K562 (cell line): ENCODE measurements at regions not wholly inside any gene's neighbourhood (a gene's known extent, or its start where the extent isn't known, plus 50 kb on each side); places are given as distances from the start of the nearest gene placed in this dataset.

Experiments
- BACH1 ChIP-seq: fragments of 200-800 bp; sonication (Bioruptor generic); IDR thresholded peaks from 2 replicates; pipeline ENCODE4 v1.6.1; 2016; ENCODE audit warnings: missing genetic modification characterization, missing compliant biosample characterization
- DPF2 ChIP-seq: fragments of 450-650 bp; IDR thresholded peaks from 2 replicates; pipeline ENCODE4 v1.6.1; 2016
- ESRRB ChIP-seq: fragments of 250-450 bp; sonication (Bioruptor Pico); IDR thresholded peaks from 2 replicates; pipeline ENCODE4 v1.5.0; 2020; ENCODE audit warnings: mild to moderate bottlenecking, moderate library complexity, borderline replicate concordance
- FOS ChIP-seq: IDR thresholded peaks from 3 replicates; pipeline ENCODE4 v1.6.1; 2011; ENCODE audit not compliant: insufficient read length; ENCODE audit errors: extremely low read depth
- FOXA3 ChIP-seq, 2 experiments: fragments of 450-650 bp in 1 of 2; sonication (generic) in 1 of 2; formaldehyde crosslinking; IDR thresholded peaks in 1 of 2; conservative IDR thresholded peaks in 1 of 2; 2 replicates each; pipeline versions ENCODE4 v1.4.0 to v1.8.0; 2020 to 2022; ENCODE audit warnings: mild to moderate bottlenecking in 2 of 2, missing genetic modification reagents in 1 of 2
- FOXM1 ChIP-seq, 2 experiments: fragments of 450-650 bp in 1 of 2; sonication (generic) in 1 of 2; formaldehyde crosslinking in 1 of 2; IDR thresholded peaks; 2 replicates each; pipeline versions ENCODE4 v1.6.1 to v1.9.0; 2017 to 2022; ENCODE audit warnings: low read depth in 2 of 2, mild to moderate bottlenecking in 2 of 2, missing genetic modification reagents in 1 of 2, moderate library complexity in 1 of 2
- MTF1 ChIP-seq: fragments of 250-450 bp; sonication (Bioruptor Pico); IDR thresholded peaks from 2 replicates; pipeline ENCODE4 v1.9.0; 2021; ENCODE audit warnings: moderate library complexity, mild to moderate bottlenecking, inconsistent platforms, borderline replicate concordance
- NCOA4 ChIP-seq: fragments of 450-650 bp; IDR thresholded peaks from 2 replicates; pipeline ENCODE4 v1.6.1; 2018; ENCODE audit warnings: mild to moderate bottlenecking; ENCODE audit not compliant: partially characterized antibody
- NFIX ChIP-seq: fragments of 250-450 bp; sonication (Bioruptor Pico); IDR thresholded peaks from 2 replicates; pipeline ENCODE4 v1.4.0; 2020; ENCODE audit warnings: low read depth, mild to moderate bottlenecking, moderate library complexity
- NFRKB ChIP-seq: fragments of 450-650 bp; IDR thresholded peaks from 2 replicates; pipeline ENCODE4 v1.6.1; 2016; ENCODE audit warnings: low read depth
- NFYB ChIP-seq: IDR thresholded peaks from 2 replicates; pipeline ENCODE4 v1.6.1; 2011; ENCODE audit warnings: mild to moderate bottlenecking, moderate library complexity; ENCODE audit not compliant: insufficient read length; ENCODE audit errors: extremely low read depth
- PTTG1 ChIP-seq: fragments of 450-650 bp; IDR thresholded peaks from 2 replicates; pipeline ENCODE4 v1.6.1; 2016; ENCODE audit warnings: low read depth, mild to moderate bottlenecking, missing genetic modification characterization, missing compliant biosample characterization
- RB1 ChIP-seq: fragments of 450-650 bp; IDR thresholded peaks from 2 replicates; pipeline ENCODE4 v1.6.1; 2017; ENCODE audit warnings: low read depth, mild to moderate bottlenecking
- SIX5 ChIP-seq, 2 experiments: IDR thresholded peaks; 2 replicates each; pipeline ENCODE4 v1.6.1; 2011; ENCODE audit warnings: low read length in 2 of 2, borderline replicate concordance in 1 of 2, low read depth in 1 of 2, mild to moderate bottlenecking in 1 of 2, moderate library complexity in 1 of 2; ENCODE audit not compliant: insufficient read depth in 1 of 2
- WHSC1 ChIP-seq: IDR thresholded peaks from one replicate; pipeline ENCODE4 v1.6.1; 2012; ENCODE audit warnings: low read length, control low read depth, inconsistent platforms
- XRCC5 ChIP-seq: fragments of 200-400 bp; formaldehyde crosslinking; IDR thresholded peaks from 2 replicates; pipeline ENCODE4 v1.6.1; 2017; ENCODE audit warnings: low read depth, mild to moderate bottlenecking, low read length
- ZNF3 ChIP-seq: fragments of 250-450 bp; sonication (Bioruptor Pico); IDR thresholded peaks from 2 replicates; pipeline ENCODE4 v1.5.0; 2021; ENCODE audit warnings: mild to moderate bottlenecking, moderate library complexity
- ZNF316 ChIP-seq: fragments of 450-650 bp; IDR thresholded peaks from 2 replicates; pipeline ENCODE4 v1.6.1; 2016
- ZNF77 ChIP-seq: fragments of 250-450 bp; sonication (Bioruptor Pico); IDR thresholded peaks from 2 replicates; pipeline ENCODE4 v1.5.0; 2020
- ZNF778 ChIP-seq: fragments of 450-650 bp; formaldehyde crosslinking; IDR thresholded peaks from 2 replicates; pipeline ENCODE4 v1.4.0; 2020; ENCODE audit warnings: mild to moderate bottlenecking, moderate library complexity
- TF ChIP-seq, protein P1 (sequence below): fragments of 450-650 bp; formaldehyde crosslinking; IDR thresholded peaks from 2 replicates; pipeline ENCODE4 v1.4.0; 2020; ENCODE audit warnings: mild to moderate bottlenecking
- TF ChIP-seq, protein P2 (sequence below): fragments of 450-650 bp; IDR thresholded peaks from 2 replicates; pipeline ENCODE4 v1.7.0; 2016; ENCODE audit warnings: borderline replicate concordance
- TF ChIP-seq, protein P3 (sequence below): sonication (generic); formaldehyde crosslinking; IDR thresholded peaks from 2 replicates; pipeline ENCODE4 v1.8.0; 2023; ENCODE audit warnings: mild to moderate bottlenecking, missing genetic modification reagents

DNA sequence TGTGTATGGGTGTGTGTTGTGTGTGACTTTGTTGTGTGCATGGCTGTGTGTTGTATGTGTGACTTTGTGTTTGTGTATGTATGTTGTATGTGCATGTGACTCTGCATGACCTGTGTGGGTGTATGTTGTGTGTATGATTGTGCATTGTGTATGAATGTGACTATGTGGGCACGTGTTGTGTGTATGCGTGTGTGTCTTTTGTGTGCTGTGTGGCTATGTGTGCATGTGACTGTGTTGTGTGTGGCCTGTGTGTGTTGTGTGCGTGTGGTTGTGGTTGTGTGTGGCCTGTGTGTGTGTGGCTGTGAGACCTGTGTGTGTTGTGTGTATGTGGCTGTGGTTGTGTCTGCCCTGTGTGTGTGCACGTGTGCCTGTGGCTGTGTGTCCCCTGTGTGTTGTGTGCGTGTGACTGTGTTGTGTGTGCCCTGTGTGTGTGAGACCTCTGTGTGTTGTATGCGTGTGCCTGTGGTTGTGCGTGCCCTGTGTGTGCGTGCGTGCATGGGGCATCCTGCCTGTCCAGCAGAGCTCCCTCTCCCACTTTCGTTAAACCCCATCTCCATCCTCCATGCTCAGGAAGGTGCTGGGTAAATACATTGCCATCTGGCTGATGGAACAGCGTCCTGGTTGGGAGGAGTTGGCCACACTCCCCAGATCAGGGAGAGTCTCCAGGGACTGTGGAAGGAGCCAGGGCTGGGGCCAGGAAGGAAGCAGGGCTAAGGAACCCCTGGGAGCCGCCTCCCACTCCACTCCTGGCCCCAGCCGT, 90.1 kb upstream of the GSE1 start (continued):
- TF ChIP-seq, protein P1, sequence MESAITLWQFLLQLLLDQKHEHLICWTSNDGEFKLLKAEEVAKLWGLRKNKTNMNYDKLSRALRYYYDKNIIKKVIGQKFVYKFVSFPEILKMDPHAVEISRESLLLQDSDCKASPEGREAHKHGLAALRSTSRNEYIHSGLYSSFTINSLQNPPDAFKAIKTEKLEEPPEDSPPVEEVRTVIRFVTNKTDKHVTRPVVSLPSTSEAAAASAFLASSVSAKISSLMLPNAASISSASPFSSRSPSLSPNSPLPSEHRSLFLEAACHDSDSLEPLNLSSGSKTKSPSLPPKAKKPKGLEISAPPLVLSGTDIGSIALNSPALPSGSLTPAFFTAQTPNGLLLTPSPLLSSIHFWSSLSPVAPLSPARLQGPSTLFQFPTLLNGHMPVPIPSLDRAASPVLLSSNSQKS (CRISPR knock-in tag), result no peak
- no peak for TF ChIP-seq BACH1 (tag)
- TF ChIP-seq NCOA4, result peak; percentile 24
- TF ChIP-seq, protein P2, sequence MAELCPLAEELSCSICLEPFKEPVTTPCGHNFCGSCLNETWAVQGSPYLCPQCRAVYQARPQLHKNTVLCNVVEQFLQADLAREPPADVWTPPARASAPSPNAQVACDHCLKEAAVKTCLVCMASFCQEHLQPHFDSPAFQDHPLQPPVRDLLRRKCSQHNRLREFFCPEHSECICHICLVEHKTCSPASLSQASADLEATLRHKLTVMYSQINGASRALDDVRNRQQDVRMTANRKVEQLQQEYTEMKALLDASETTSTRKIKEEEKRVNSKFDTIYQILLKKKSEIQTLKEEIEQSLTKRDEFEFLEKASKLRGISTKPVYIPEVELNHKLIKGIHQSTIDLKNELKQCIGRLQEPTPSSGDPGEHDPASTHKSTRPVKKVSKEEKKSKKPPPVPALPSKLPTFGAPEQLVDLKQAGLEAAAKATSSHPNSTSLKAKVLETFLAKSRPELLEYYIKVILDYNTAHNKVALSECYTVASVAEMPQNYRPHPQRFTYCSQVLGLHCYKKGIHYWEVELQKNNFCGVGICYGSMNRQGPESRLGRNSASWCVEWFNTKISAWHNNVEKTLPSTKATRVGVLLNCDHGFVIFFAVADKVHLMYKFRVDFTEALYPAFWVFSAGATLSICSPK, result 0 out of 2 replicates have a peak, but pooled peaks have one; percentile 64
- TF ChIP-seq PTTG1 (tag), result no peak
- no peak for TF ChIP-seq ZNF77
- 0 out of 2 replicates have a peak, but pooled peaks have one; percentile 38 for TF ChIP-seq NFRKB
- no peak for TF ChIP-seq MTF1
- no peak for TF ChIP-seq RB1
- no peak for TF ChIP-seq FOXM1 (IDR thresholded peaks at IDR 0.05; ENCODE audit: low read depth)
- no peak for TF ChIP-seq FOXM1 (CRISPR knock-in tag; IDR thresholded peaks at IDR 0.05; ENCODE audit: low read depth)
- TF ChIP-seq ESRRB, result no peak
- no peak for TF ChIP-seq DPF2
- TF ChIP-seq, protein P3, sequence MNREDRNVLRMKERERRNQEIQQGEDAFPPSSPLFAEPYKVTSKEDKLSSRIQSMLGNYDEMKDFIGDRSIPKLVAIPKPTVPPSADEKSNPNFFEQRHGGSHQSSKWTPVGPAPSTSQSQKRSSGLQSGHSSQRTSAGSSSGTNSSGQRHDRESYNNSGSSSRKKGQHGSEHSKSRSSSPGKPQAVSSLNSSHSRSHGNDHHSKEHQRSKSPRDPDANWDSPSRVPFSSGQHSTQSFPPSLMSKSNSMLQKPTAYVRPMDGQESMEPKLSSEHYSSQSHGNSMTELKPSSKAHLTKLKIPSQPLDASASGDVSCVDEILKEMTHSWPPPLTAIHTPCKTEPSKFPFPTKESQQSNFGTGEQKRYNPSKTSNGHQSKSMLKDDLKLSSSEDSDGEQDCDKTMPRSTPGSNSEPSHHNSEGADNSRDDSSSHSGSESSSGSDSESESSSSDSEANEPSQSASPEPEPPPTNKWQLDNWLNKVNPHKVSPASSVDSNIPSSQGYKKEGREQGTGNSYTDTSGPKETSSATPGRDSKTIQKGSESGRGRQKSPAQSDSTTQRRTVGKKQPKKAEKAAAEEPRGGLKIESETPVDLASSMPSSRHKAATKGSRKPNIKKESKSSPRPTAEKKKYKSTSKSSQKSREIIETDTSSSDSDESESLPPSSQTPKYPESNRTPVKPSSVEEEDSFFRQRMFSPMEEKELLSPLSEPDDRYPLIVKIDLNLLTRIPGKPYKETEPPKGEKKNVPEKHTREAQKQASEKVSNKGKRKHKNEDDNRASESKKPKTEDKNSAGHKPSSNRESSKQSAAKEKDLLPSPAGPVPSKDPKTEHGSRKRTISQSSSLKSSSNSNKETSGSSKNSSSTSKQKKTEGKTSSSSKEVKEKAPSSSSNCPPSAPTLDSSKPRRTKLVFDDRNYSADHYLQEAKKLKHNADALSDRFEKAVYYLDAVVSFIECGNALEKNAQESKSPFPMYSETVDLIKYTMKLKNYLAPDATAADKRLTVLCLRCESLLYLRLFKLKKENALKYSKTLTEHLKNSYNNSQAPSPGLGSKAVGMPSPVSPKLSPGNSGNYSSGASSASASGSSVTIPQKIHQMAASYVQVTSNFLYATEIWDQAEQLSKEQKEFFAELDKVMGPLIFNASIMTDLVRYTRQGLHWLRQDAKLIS (CRISPR knock-in tag), result no peak
- TF ChIP-seq FOS, result no peak
- peak; percentile 35; the same call in 1 of the 2 replicates for TF ChIP-seq ZNF316
- TF ChIP-seq XRCC5, result no peak
- no peak for TF ChIP-seq ZNF778 (CRISPR knock-in tag)
- TF ChIP-seq SIX5 (IDR thresholded peaks at IDR 0.05; ENCODE audit: borderline replicate concordance in 1 of 2, insufficient read depth in 1 of 2, low read depth in 1 of 2, low read length in 2 of 2), result no peak
- TF ChIP-seq FOXA3 (CRISPR knock-in tag; conservative IDR thresholded peaks at IDR 0.05 in 1 of 2, IDR thresholded peaks at IDR 0.05 in 1 of 2), result 0 out of 4 replicates have a peak, but pooled peaks of 1 of the 2 experiments have one; percentile 8
- TF ChIP-seq WHSC1, result peak; percentile 87
- TF ChIP-seq NFIX (CRISPR knock-in tag), result no peak
- TF ChIP-seq NFYB, result no peak
- TF ChIP-seq ZNF3 (CRISPR knock-in tag), result no peak
